Heart right ventricle (tissue), 16 donors: ENCODE measurements at regions not wholly inside any gene's neighbourhood (a gene's known extent, or its start where the extent isn't known, plus 50 kb on each side); places are given as distances from the start of the nearest gene placed in this dataset.

Experiments used
- ATAC-seq, 8 donors: fragments of 200-7000 bp; cut with Tn5 transposase; one replicate each; pipeline ENCODE4 v1.9.1; 2020; ENCODE audit warnings: mild to moderate bottlenecking in 8 of 8, moderate library complexity in 8 of 8, moderate number of reproducible peaks in 1 of 8
- DNase-seq, 2 donors: peaks; one replicate each; pipeline ENCODE4 v3.0.0-alpha.2; 2020
- H3K27ac ChIP-seq, 10 donors: fragments of 200-600 bp; sonication (generic) in 2 of 10; one replicate each; pipeline versions ENCODE4 v1.5.0 to v1.8.0; 2020 to 2022; ENCODE audit warnings: mild to moderate bottlenecking in 3 of 10
- H3K27me3 ChIP-seq, 7 donors: fragments of 200-600 bp; one replicate each; pipeline ENCODE4 v1.8.0; 2021 to 2022; ENCODE audit warnings: mild to moderate bottlenecking in 2 of 7
- H3K36me3 ChIP-seq, 9 donors: fragments of 200-600 bp; sonication (generic) in 1 of 9; one replicate each; pipeline versions ENCODE4 v1.5.0 to v1.8.0; 2020 to 2022; ENCODE audit warnings: mild to moderate bottlenecking in 2 of 9
- H3K4me1 ChIP-seq, 9 donors: fragments of 200-600 bp; sonication (generic) in 1 of 9; one replicate each; pipeline versions ENCODE4 v1.5.0 to v1.8.0; 2020 to 2022; ENCODE audit warnings: mild to moderate bottlenecking in 4 of 9
- H3K4me3 ChIP-seq, 10 donors: fragments of 200-600 bp; sonication (generic) in 2 of 10; one replicate each; pipeline versions ENCODE4 v1.5.0 to v1.8.0; 2020 to 2022; ENCODE audit warnings: mild to moderate bottlenecking in 7 of 10, moderate library complexity in 2 of 10
- H3K9me3 ChIP-seq, 11 donors: fragments of 200-600 bp in 10 of 11; sonication (generic) in 2 of 11; one replicate each; pipeline versions ENCODE4 v1.5.0 to v1.8.0; 2013 to 2022; ENCODE audit warnings: mild to moderate bottlenecking in 2 of 11, control low read depth in 1 of 11, moderate library complexity in 1 of 11
- WGBS, 2 donors: extraction: QIAGEN DNeasy Blood & Tissue Kit; methylation state at CpG; one replicate each; pipeline ENCODE4 v1.1.7; 2013; ENCODE audit warnings: inconsistent platforms in 1 of 2; 5-methylcytosine and 5-hydroxymethylcytosine counted together
- intact Hi-C, 10 donors: fragments of 100-400 bp; cut with DNase I; formaldehyde crosslinking; loops; one replicate each; pipeline versions ENCODE4 v1.11.1 to v1.14.2; 2022
- TF ChIP-seq, protein P1 (sequence below), 9 donors: fragments of 200-600 bp; sonication (generic) in 2 of 9; IDR thresholded peaks; one replicate each; pipeline versions ENCODE4 v1.5.0 to v1.8.0; 2021 to 2022; ENCODE audit warnings: antibody characterized with exemption in 9 of 9, mild to moderate bottlenecking in 5 of 9, moderate library complexity in 1 of 9
- donor health status: Arrhythmogenic right ventricular cardiomyopathy.
- donor health status: ischemic (EF 13 %, LVEDD 7.1; RV severe dilation, severe dysfunction).
- donor health status: healthy with polysubstance abuse.
- donor health status: DM: no; HTN: yes; CAD: no.
- donor health status: DM: no; HTN: no; CAD: no.
- donor health status: ischemic (EF 25% LVEDD 6.9; RV normal size, moderate dysfunction).
- donor health status: ischemic (EF 25% LVEDD 5.7; RV mildly dilated, moderate dysfunction).
- donor health status: healthy.
- donor health status: DM: yes; HTN: yes; CAD: no.
- donor health status: Ischemic cardiomyopathy.
- donor health status: ischemic (EF 35%, LVEDD 5.7; RV mildly dilated, moderate dysfunction).
- donor health status: nonischemic (EF 11% LVEDD 7.7; RV severe dilation, severe dysfunction).
- donor health status: DM: yes; HTN: yes; CAD: no.
- donor health status: PGD.
- donor health status: ischemic (EF 29% LVEDD 5.4; RV normal size, mild dysfunction).
- donor health status: nonischemic (EF 23%, LVEDD 6.1; RV moderate dilation, normal function).

- DNase-seq (no peak), ATAC-seq (no peak)
- no peaks in the 10 kb centered on the region for H3K36me3 ChIP-seq
- H3K4me1 ChIP-seq: no peaks in the 10 kb centered on the region
- no peak overlapping the region for H3K4me3 ChIP-seq
- no peak overlapping the region for H3K27ac ChIP-seq
- 90 to 96% methylated on average over 2 of the region's 2 CpGs for WGBS, 2 donors
- intact Hi-C loops: no loop called here
- no peaks in the 10 kb centered on the region for H3K27me3 ChIP-seq
- TF ChIP-seq, protein P1, sequence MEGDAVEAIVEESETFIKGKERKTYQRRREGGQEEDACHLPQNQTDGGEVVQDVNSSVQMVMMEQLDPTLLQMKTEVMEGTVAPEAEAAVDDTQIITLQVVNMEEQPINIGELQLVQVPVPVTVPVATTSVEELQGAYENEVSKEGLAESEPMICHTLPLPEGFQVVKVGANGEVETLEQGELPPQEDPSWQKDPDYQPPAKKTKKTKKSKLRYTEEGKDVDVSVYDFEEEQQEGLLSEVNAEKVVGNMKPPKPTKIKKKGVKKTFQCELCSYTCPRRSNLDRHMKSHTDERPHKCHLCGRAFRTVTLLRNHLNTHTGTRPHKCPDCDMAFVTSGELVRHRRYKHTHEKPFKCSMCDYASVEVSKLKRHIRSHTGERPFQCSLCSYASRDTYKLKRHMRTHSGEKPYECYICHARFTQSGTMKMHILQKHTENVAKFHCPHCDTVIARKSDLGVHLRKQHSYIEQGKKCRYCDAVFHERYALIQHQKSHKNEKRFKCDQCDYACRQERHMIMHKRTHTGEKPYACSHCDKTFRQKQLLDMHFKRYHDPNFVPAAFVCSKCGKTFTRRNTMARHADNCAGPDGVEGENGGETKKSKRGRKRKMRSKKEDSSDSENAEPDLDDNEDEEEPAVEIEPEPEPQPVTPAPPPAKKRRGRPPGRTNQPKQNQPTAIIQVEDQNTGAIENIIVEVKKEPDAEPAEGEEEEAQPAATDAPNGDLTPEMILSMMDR (IDR thresholded peaks at IDR 0.05): no peak
- H3K9me3 ChIP-seq: no peaks in the 10 kb centered on the region
Observed at GRCh38 chr9:100927763-100928162, 100.8 kb upstream of the PLPPR1 start.

DNA sequence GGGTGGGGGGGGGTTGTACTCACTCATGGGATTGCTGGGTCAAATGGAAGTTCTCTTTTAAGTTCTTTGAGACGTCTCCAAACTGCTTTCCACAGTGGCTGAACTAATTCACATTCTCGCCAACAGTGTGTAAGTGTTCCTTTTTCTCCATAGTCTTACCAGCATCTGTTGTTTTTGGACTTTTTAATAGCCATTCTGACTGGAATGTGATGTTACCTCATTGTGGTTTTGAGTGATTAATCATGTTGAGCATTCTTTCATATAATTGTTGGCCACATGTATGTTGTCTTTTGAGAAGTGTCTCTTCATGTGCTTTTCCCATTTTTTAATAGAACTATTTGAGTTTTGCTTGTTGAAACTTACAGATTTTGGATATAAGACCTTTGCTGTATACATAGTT, 94.9 kb upstream of the PLPPR1 start:
- Histone ChIP-seq H3K27ac (no peak overlapping the region), H3K27me3 (no peaks in the 10 kb centered on the region), H3K36me3 (no peaks in the 10 kb centered on the region), H3K4me3 (no peak overlapping the region), H3K9me3 (peaks cover 0 to 20% (median 0%) of the 10 kb centered on the region in 11 donors), H3K4me1 (no peaks in the 10 kb centered on the region)
- DNase-seq (no peak), ATAC-seq (no peak)
- TF ChIP-seq, protein P1 (IDR thresholded peaks at IDR 0.05): no peak
- intact Hi-C loops: no loop called here
- WGBS, 2 donors: 64 to 77% methylated on average over 2 of the region's 2 CpGs

DNA sequence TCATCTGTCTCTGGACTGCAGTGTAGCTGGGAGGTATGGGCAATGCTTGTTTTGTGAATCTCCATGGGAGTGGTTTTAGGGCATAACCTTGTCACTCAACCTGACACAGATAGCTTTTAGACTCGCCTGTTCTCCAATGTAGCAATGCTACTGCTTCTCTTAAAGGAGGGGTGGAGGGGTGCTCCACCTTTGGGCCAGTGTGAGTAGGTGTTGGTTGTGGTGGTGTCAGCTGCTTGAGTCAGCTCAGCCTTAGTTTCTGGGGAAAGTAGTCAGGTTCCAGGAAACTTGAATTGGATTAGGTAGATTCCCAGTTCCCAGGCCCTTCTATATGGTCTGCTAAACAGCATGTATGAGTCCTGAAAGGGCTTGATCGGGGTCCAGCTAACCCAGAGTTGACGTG, 91.1 kb upstream of the PLPPR1 start:
- intact Hi-C loops: no loop called here
- ATAC-seq: no peak

GRCh38 chr9:100938507-100938906, 90.0 kb upstream of the PLPPR1 start:
- DNase-seq (no peak), ATAC-seq (no peak)
- H3K4me3 ChIP-seq: no peak overlapping the region
- H3K27ac ChIP-seq: no peak overlapping the region
- intact Hi-C loops: no loop called here
- H3K27me3 ChIP-seq: no peaks in the 10 kb centered on the region
- WGBS, 2 donors: 79 to 80% methylated on average over 1 of the region's 1 CpG
- TF ChIP-seq, protein P1 (IDR thresholded peaks at IDR 0.05): no peak
- H3K4me1 ChIP-seq: no peaks in the 10 kb centered on the region
- peaks cover 0 to 20% (median 0%) of the 10 kb centered on the region in 11 donors for H3K9me3 ChIP-seq
- H3K36me3 ChIP-seq: no peaks in the 10 kb centered on the region

More for the DNA sequence above, 91.1 kb upstream of the PLPPR1 start:
- Histone ChIP-seq H3K27me3 (no peaks in the 10 kb centered on the region), H3K4me3 (no peak overlapping the region), H3K9me3 (peaks cover 0 to 20% (median 0%) of the 10 kb centered on the region in 11 donors), H3K4me1 (no peaks in the 10 kb centered on the region), H3K36me3 (no peaks in the 10 kb centered on the region), H3K27ac (no peak overlapping the region)
- TF ChIP-seq, protein P1 (IDR thresholded peaks at IDR 0.05): no peak
- DNase-seq: no peak
- WGBS, 2 donors: 60 to 66% methylated on average over 3 of the region's 3 CpGs

DNA sequence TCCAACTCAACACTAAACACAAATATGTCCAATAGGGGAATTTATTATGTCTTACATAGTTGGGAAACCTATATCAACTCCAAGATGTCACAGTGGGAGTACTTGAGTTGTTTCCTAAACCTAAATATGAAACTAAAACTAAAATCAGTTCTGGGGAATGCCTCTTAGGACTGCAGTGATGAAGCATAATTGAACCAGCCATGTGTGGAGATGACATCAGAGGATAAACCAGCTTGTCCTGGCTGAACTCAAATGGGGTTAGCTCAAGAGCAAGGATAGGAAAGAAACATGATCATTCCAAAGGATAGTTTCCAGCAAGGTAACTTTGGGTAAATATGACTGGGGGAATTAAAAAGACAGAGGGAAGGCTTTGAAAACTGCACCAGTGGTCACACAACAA, 88.9 kb upstream of the PLPPR1 start:
- Histone ChIP-seq H3K27me3 (no peaks in the 10 kb centered on the region), H3K4me3 (no peak overlapping the region), H3K36me3 (no peaks in the 10 kb centered on the region), H3K27ac (no peak overlapping the region), H3K4me1 (no peaks in the 10 kb centered on the region), H3K9me3 (peaks cover 0 to 20% (median 0%) of the 10 kb centered on the region in 11 donors)
- no peak for ATAC-seq
- intact Hi-C loops: no loop called here
- no peak for DNase-seq
- TF ChIP-seq, protein P1 (IDR thresholded peaks at IDR 0.05): no peak
